ENCODE measurements at regions not wholly inside any gene's neighbourhood (a gene's known extent, or its start where the extent isn't known, plus 50 kb on each side); places are given as distances from the start of the nearest gene placed in this dataset.
"Not testable (repeated sequence)": the region's sequence is repeated elsewhere in the genome, so short reads cannot be mapped to it uniquely, and the experiment has no call there.

GRCh38 chrX:1006156-1006730, 206.2 kb downstream of the CRLF2 start:
- DNase-seq: no peak
- TF ChIP-seq CTCF (IDR thresholded peaks at IDR 0.05; ENCODE audit: partially characterized antibody, unreplicated experiment): no peak
- peaks cover 2% of the 10 kb centered on the region for H3K9me3 Mint-ChIP-seq (ENCODE audit: unreplicated experiment)
- no peaks in the 10 kb centered on the region for H3K36me3 Mint-ChIP-seq (ENCODE audit: unreplicated experiment)
- H3K4me3 Mint-ChIP-seq (ENCODE audit: unreplicated experiment): no peak overlapping the region
- H3K27ac Mint-ChIP-seq (ENCODE audit: unreplicated experiment): no peak overlapping the region
- no peaks in the 10 kb centered on the region for H3K27me3 Mint-ChIP-seq (ENCODE audit: unreplicated experiment)
- no peaks in the 10 kb centered on the region for H3K4me1 Mint-ChIP-seq (ENCODE audit: low read depth, unreplicated experiment)

GRCh38 chrX:1002611-1003010, 209.8 kb downstream of the CRLF2 start:
- TF ChIP-seq CTCF (IDR thresholded peaks at IDR 0.05; ENCODE audit: partially characterized antibody, unreplicated experiment): no peak
- no peaks in the 10 kb centered on the region for H3K9me3 Mint-ChIP-seq (ENCODE audit: unreplicated experiment)
- H3K4me1 Mint-ChIP-seq (ENCODE audit: low read depth, unreplicated experiment): no peaks in the 10 kb centered on the region
- H3K27me3 Mint-ChIP-seq (ENCODE audit: unreplicated experiment): peaks cover 2% of the 10 kb centered on the region
- H3K27ac Mint-ChIP-seq (ENCODE audit: unreplicated experiment): no peak overlapping the region
- no peak for DNase-seq
- H3K4me3 Mint-ChIP-seq (ENCODE audit: unreplicated experiment): no peak overlapping the region
- no peaks in the 10 kb centered on the region for H3K36me3 Mint-ChIP-seq (ENCODE audit: unreplicated experiment)

- TF ChIP-seq CTCF (IDR thresholded peaks at IDR 0.05; ENCODE audit: partially characterized antibody, unreplicated experiment): no peak
- Mint-ChIP-seq H3K4me3 (ENCODE audit: unreplicated experiment) (no peak overlapping the region), H3K27me3 (ENCODE audit: unreplicated experiment) (peaks cover 6% of the 10 kb centered on the region), H3K9me3 (ENCODE audit: unreplicated experiment) (peaks cover 3% of the 10 kb centered on the region), H3K27ac (ENCODE audit: unreplicated experiment) (no peak overlapping the region), H3K36me3 (ENCODE audit: unreplicated experiment) (peaks cover 10% of the 10 kb centered on the region), H3K4me1 (ENCODE audit: low read depth, unreplicated experiment) (no peaks in the 10 kb centered on the region)
- peak; percentile 48 for DNase-seq
These were observed 214.8 kb downstream of the CRLF2 start for GRCh38 chrX:997631-998137.

- Mint-ChIP-seq H3K36me3 (ENCODE audit: unreplicated experiment) (peaks cover 16% of the 10 kb centered on the region), H3K4me1 (ENCODE audit: low read depth, unreplicated experiment) (no peaks in the 10 kb centered on the region), H3K9me3 (ENCODE audit: unreplicated experiment) (peaks cover 3% of the 10 kb centered on the region), H3K4me3 (ENCODE audit: unreplicated experiment) (no peak overlapping the region), H3K27ac (ENCODE audit: unreplicated experiment) (no peak overlapping the region), H3K27me3 (ENCODE audit: unreplicated experiment) (peaks cover 7% of the 10 kb centered on the region)
- DNase-seq: no peak
- no peak for TF ChIP-seq CTCF (IDR thresholded peaks at IDR 0.05; ENCODE audit: partially characterized antibody, unreplicated experiment)
These were observed 217.7 kb downstream of the CRLF2 start for GRCh38 chrX:994780-995179.

- Mint-ChIP-seq H3K9me3 (ENCODE audit: unreplicated experiment) (peaks cover 3% of the 10 kb centered on the region), H3K36me3 (ENCODE audit: unreplicated experiment) (peaks cover 16% of the 10 kb centered on the region), H3K4me1 (ENCODE audit: low read depth, unreplicated experiment) (no peaks in the 10 kb centered on the region), H3K27ac (ENCODE audit: unreplicated experiment) (no peak overlapping the region), H3K4me3 (ENCODE audit: unreplicated experiment) (no peak overlapping the region), H3K27me3 (ENCODE audit: unreplicated experiment) (peaks cover 7% of the 10 kb centered on the region)
- DNase-seq: no peak
- no peak for TF ChIP-seq CTCF (IDR thresholded peaks at IDR 0.05; ENCODE audit: partially characterized antibody, unreplicated experiment)
These were observed 222.4 kb downstream of the CRLF2 start for GRCh38 chrX:989959-990510.

GRCh38 chrX:988530-988929, 223.9 kb downstream of the CRLF2 start:
- not testable (repeated sequence) for H3K27me3 Mint-ChIP-seq (ENCODE audit: unreplicated experiment); DNase-seq; H3K4me3 Mint-ChIP-seq (ENCODE audit: unreplicated experiment); H3K4me1 Mint-ChIP-seq (ENCODE audit: low read depth, unreplicated experiment); H3K27ac Mint-ChIP-seq (ENCODE audit: unreplicated experiment); H3K9me3 Mint-ChIP-seq (ENCODE audit: unreplicated experiment)
- H3K36me3 Mint-ChIP-seq (ENCODE audit: unreplicated experiment): peaks cover 20% of the 10 kb centered on the region

Measured in glutamatergic neuron (in vitro differentiated cells).